Right cardiac atrium (tissue), 5 donors: ENCODE measurements at regions not wholly inside any gene's neighbourhood (a gene's known extent, or its start where the extent isn't known, plus 50 kb on each side); places are given as distances from the start of the nearest gene placed in this dataset.
A peak's percentile ranks its signal among the peaks of the same experiment; 100 is the strongest.

Experiments used
- ATAC-seq, 2 donors: fragments of 200-7000 bp; cut with Tn5 transposase; one replicate each; pipeline versions ENCODE4 v1.8.0 to v1.9.1; 2020; ENCODE audit warnings: moderate library complexity in 2 of 2, mild to moderate bottlenecking in 1 of 2
- DNase-seq, 3 donors: peaks; one replicate each; pipeline ENCODE4 v3.0.0-alpha.2; 2020
- H3K27ac ChIP-seq: one replicate; pipeline ENCODE4 v1.5.1; 2013; ENCODE audit warnings: mild to moderate bottlenecking, low read length, control low read depth, moderate library complexity
- H3K27me3 ChIP-seq: one replicate; pipeline ENCODE4 v1.6.1; 2013; ENCODE audit not compliant: control insufficient read depth, insufficient read depth
- H3K4me1 ChIP-seq: one replicate; pipeline ENCODE4 v1.6.1; 2013; ENCODE audit warnings: low read length; ENCODE audit not compliant: control insufficient read depth, insufficient read depth
- H3K4me3 ChIP-seq: one replicate; pipeline ENCODE4 v1.5.1; 2013; ENCODE audit warnings: low read length, control low read depth
- H3K9me3 ChIP-seq: one replicate; pipeline ENCODE4 v1.6.1; 2013; ENCODE audit warnings: low read length; ENCODE audit not compliant: control insufficient read depth
- WGBS: extraction: QIAGEN DNeasy Blood & Tissue Kit; methylation state at CpG from one replicate; pipeline ENCODE4 v1.1.7; 2013; 5-methylcytosine and 5-hydroxymethylcytosine counted together
- intact Hi-C, 4 donors: fragments of 100-400 bp; cut with DNase I; formaldehyde crosslinking; loops; one replicate each; pipeline versions ENCODE4 v1.11.0 to v1.14.0; 2022 to 2023
- donor health status: healthy with polysubstance abuse.
- donor health status: DM: no; HTN: yes; CAD: no.
- donor health status: DM: no; HTN: no; CAD: no.
- donor health status: DM: no; HTN: yes; CAD: no; lungs with severe emphysema.
- donor health status: DM: yes; HTN: yes; CAD: no.

DNA sequence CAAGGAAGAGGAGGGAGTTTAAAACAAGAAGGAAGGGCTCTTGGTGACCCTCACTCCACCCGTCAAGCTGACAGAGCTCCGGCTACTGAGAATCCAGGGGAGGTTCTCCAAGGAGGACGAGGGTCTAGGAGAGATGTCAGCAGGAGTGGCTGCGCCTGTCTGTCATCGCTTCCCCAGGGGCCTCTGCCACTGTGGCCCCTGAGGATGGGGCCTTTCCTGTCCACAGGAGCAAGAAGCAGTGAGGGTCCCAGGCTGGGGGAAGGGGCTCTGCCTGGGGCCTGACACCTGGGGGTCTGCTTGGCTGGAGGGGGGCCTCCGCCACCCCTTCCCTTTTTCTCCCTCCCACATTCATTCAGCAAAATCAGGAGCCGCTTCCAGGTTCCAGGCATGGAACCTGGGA, 66.5 kb upstream of the TNRC6C start:
- DNase-seq (peak in 2 of 3 donors; percentile 11 to 19), ATAC-seq (no peak)
- Histone ChIP-seq H3K27me3 (no peaks in the 10 kb centered on the region), H3K4me3 (no peak overlapping the region), H3K4me1 (no peaks in the 10 kb centered on the region), H3K27ac (no peak overlapping the region), H3K9me3 (no peaks in the 10 kb centered on the region)
- intact Hi-C loops, result loop anchor here in 1 of 4 donors (5.0 kb wide), 1 partner anchor 65 kb away; the partner anchor contains the start of gene TNRC6C
- WGBS, result 90% methylated on average over 7 of the region's 7 CpGs

DNA sequence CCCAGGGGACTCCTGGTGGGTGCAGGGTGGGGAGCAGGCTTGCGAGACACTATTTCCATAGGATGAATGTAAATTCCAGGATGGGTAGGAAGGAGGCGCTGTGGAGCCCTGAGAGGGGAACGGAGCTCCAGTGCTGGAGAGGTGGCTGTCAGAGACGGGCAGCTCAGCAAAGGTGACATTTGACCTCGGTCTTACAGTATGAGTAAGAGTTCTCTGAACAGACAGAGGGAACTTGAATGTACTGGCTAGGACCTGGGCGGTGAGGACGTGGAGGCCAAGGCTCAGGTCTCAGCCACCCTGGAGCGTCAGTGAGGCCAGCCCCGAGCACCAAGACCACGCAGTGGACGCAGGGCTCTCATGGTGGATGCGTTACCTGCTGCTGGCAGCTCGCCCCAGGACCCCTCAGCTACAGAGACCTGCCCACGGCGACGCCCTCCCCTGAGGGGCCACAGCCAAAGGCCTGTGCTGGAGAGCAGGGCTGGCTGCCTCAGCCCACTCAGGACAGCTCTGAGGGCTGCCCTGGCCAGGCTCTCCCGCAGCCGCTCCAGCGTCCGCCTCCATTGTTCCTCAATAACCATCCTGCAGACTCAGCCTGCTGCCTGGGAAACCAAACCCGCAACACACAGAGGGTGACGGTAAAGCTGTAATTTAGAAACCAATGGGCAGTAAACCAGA, 65.9 kb upstream of the TNRC6C start:
- no peak overlapping the region for H3K4me3 ChIP-seq
- no peaks in the 10 kb centered on the region for H3K9me3 ChIP-seq
- ATAC-seq (no peak), DNase-seq (peak in 2 of 3 donors; percentile 45 to 57)
- H3K27me3 ChIP-seq, result no peaks in the 10 kb centered on the region
- WGBS, result 84% methylated on average over 22 of the region's 22 CpGs
- intact Hi-C loops, result loop anchor here in 1 of 4 donors (5.0 kb wide), 1 partner anchor 65 kb away; the partner anchor contains the start of gene TNRC6C
- no peak overlapping the region for H3K27ac ChIP-seq
- H3K4me1 ChIP-seq, result no peaks in the 10 kb centered on the region

- H3K27me3 ChIP-seq, result no peaks in the 10 kb centered on the region
- intact Hi-C loops, result loop anchor here in 1 of 4 donors (5.0 kb wide), 1 partner anchor 64 kb away; the partner anchor contains the start of gene TNRC6C
- ATAC-seq, result no peak
- H3K4me3 ChIP-seq, result no peak overlapping the region
- no peaks in the 10 kb centered on the region for H3K4me1 ChIP-seq
- DNase-seq, result peak in 2 of 3 donors; percentile 13 to 28
- H3K27ac ChIP-seq, result no peak overlapping the region
- WGBS, result 92% methylated on average over 23 of the region's 23 CpGs
- no peaks in the 10 kb centered on the region for H3K9me3 ChIP-seq
These were observed 65.1 kb upstream of the TNRC6C start for GRCh38 chr17:77893144-77894044.

- Histone ChIP-seq H3K9me3 (no peaks in the 10 kb centered on the region), H3K4me1 (no peaks in the 10 kb centered on the region), H3K4me3 (no peak overlapping the region), H3K27me3 (no peaks in the 10 kb centered on the region), H3K27ac (no peak overlapping the region)
- DNase-seq, result peak in 1 of 3 donors; percentile 43
- ATAC-seq, result no peak
- WGBS, result 86% methylated on average over 14 of the region's 14 CpGs
- intact Hi-C loops, result loop anchor here in 1 of 4 donors (5.0 kb wide), 1 partner anchor 63 kb away; the partner anchor contains the start of gene TNRC6C
These were observed 64.2 kb upstream of the TNRC6C start for GRCh38 chr17:77894126-77894956.

GRCh38 chr17:77897741-77898301, 60.7 kb upstream of the TNRC6C start:
- H3K9me3 ChIP-seq, result no peaks in the 10 kb centered on the region
- no peak overlapping the region for H3K4me3 ChIP-seq
- H3K27me3 ChIP-seq, result no peaks in the 10 kb centered on the region
- DNase-seq, result peak in 1 of 3 donors; percentile 11
- no peak overlapping the region for H3K27ac ChIP-seq
- WGBS, result 90% methylated on average over 6 of the region's 6 CpGs
- no peak for ATAC-seq
- intact Hi-C loops, result no loop called here
- H3K4me1 ChIP-seq, result no peaks in the 10 kb centered on the region

- no peak for ATAC-seq
- Histone ChIP-seq H3K4me1 (no peaks in the 10 kb centered on the region), H3K27me3 (no peaks in the 10 kb centered on the region), H3K27ac (no peak overlapping the region), H3K9me3 (no peaks in the 10 kb centered on the region), H3K4me3 (no peak overlapping the region)
- peak in 1 of 3 donors; percentile 22 for DNase-seq
- intact Hi-C loops, result no loop called here
- 78% methylated on average over 18 of the region's 18 CpGs for WGBS
These were observed 59.7 kb upstream of the TNRC6C start for GRCh38 chr17:77898521-77899434.

- WGBS, result 47% methylated on average over 7 of the region's 7 CpGs
- H3K4me3 ChIP-seq, result no peak overlapping the region
- peak in 1 of 3 donors; percentile 40 for DNase-seq
- no peaks in the 10 kb centered on the region for H3K9me3 ChIP-seq
- H3K4me1 ChIP-seq, result no peaks in the 10 kb centered on the region
- intact Hi-C loops, result no loop called here
- H3K27me3 ChIP-seq, result no peaks in the 10 kb centered on the region
- H3K27ac ChIP-seq, result no peak overlapping the region
- ATAC-seq, result peak; percentile 22 to 28
These were observed 59.0 kb upstream of the TNRC6C start for GRCh38 chr17:77899498-77899897.

DNA sequence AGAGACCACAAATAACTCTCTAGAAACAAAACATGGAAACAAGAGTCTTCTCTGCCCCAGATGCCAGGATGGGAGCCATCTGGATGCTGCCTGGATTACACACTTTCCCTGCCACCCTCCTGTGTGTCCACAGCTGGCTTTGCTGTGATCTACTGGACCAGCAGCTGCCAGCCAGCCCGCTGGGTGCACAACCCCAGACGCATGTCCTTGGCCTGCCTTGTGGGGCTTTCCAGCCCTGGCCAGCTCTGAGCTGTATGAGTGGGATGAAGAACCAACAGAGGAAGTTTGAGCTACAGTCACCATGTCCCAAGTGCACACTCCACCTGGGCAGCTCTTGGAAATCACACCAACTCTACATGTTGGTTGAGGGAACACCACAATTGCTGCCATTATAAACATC, 57.0 kb upstream of the TNRC6C start:
- 92% methylated on average over 2 of the region's 2 CpGs for WGBS
- H3K9me3 ChIP-seq, result no peaks in the 10 kb centered on the region
- no peaks in the 10 kb centered on the region for H3K27me3 ChIP-seq
- no peak for ATAC-seq
- no peak overlapping the region for H3K4me3 ChIP-seq
- H3K4me1 ChIP-seq, result no peaks in the 10 kb centered on the region
- intact Hi-C loops, result no loop called here
- H3K27ac ChIP-seq, result no peak overlapping the region
- DNase-seq, result peak in 1 of 3 donors; percentile 27

DNA sequence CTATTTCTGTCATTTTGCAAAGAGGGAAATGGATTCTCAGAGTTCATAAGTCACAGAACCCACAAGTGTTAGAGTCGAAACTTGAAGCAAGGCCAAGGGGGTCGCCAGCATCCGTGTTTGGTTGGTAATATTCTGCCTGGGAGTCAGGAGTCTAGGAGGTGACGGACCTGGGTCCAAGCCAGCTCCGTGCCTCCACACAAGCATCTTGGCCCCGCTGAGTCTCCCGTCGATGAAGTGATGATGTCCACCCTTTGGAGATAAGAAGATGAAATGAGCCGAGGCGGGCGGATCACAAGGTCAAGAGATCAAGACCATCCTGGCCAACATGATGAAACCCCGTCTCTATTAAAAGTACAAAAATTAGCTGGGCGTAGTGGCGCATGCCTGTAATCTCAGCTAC, 53.2 kb upstream of the TNRC6C start:
- 46% methylated on average over 12 of the region's 14 CpGs for WGBS
- DNase-seq (peak in 1 of 3 donors; percentile 56), ATAC-seq (no peak)
- no peaks in the 10 kb centered on the region for H3K4me1 ChIP-seq
- H3K27ac ChIP-seq, result no peak overlapping the region
- intact Hi-C loops, result no loop called here
- H3K27me3 ChIP-seq, result no peaks in the 10 kb centered on the region
- H3K9me3 ChIP-seq, result no peaks in the 10 kb centered on the region
- no peak overlapping the region for H3K4me3 ChIP-seq
